CD14-positive monocyte (primary cell): ENCODE measurements at regions not wholly inside any gene's neighbourhood (a gene's known extent, or its start where the extent isn't known, plus 50 kb on each side); places are given as distances from the start of the nearest gene placed in this dataset.

Experiments
- DNase-seq, 3 donors: peaks; one replicate each; pipeline ENCODE4 v3.0.0-alpha.2; 2011 to 2022
- H2AFZ ChIP-seq: 2 replicates; pipeline ENCODE4 v1.6.0; 2012; ENCODE audit warnings: mild to moderate bottlenecking, low read depth, low read length, inconsistent platforms; ENCODE audit not compliant: insufficient read depth, poor library complexity, severe bottlenecking
- H3K27ac ChIP-seq, 2 donors: 1 replicate in 1 of 2; 2 replicates in 1 of 2; pipeline ENCODE4 v1.5.1; 2012 to 2013; ENCODE audit warnings: low read length in 2 of 2, control low read depth in 1 of 2, inconsistent platforms in 1 of 2, low read depth in 1 of 2, mild to moderate bottlenecking in 1 of 2
- H3K27me3 ChIP-seq, 2 donors: one replicate each; pipeline versions ENCODE4 v1.6.0 to v1.6.1; 2011 to 2013; ENCODE audit warnings: low read length in 2 of 2; ENCODE audit not compliant: control insufficient read depth in 2 of 2, insufficient read depth in 2 of 2
- H3K36me3 ChIP-seq, 2 donors: replicated peaks in 1 of 2; 1 replicate in 1 of 2; 2 replicates in 1 of 2; pipeline versions ENCODE4 v1.5.1 to v1.6.1; 2012 to 2013; ENCODE audit warnings: low read length in 2 of 2, control low read depth in 1 of 2, inconsistent platforms in 1 of 2, mild to moderate bottlenecking in 1 of 2; ENCODE audit not compliant: insufficient read depth in 2 of 2, control insufficient read depth in 1 of 2
- H3K4me1 ChIP-seq, 2 donors: 1 replicate in 1 of 2; 2 replicates in 1 of 2; pipeline versions ENCODE4 v1.5.1 to v1.6.1; 2012 to 2013; ENCODE audit warnings: low read length in 2 of 2, control low read depth in 1 of 2, inconsistent platforms in 1 of 2, mild to moderate bottlenecking in 1 of 2, moderate library complexity in 1 of 2; ENCODE audit not compliant: insufficient read depth in 2 of 2, control insufficient read depth in 1 of 2
- H3K4me2 ChIP-seq: replicated peaks from 2 replicates; pipeline ENCODE3; 2012; ENCODE audit warnings: low read length, moderate library complexity, mild to moderate bottlenecking; ENCODE audit not compliant: poor library complexity, severe bottlenecking; ENCODE audit errors: extremely low read depth
- H3K4me3 ChIP-seq, 3 experiments: fragments of 200-600 bp in 1 of 3; sonication (generic) in 1 of 3; replicated peaks in 1 of 3; 1 replicate in 2 of 3; 2 replicates in 1 of 3; pipeline ENCODE4 v1.5.1; 2011 to 2013; ENCODE audit warnings: low read length in 3 of 3, mild to moderate bottlenecking in 3 of 3, control low read depth in 2 of 3, low read depth in 2 of 3, inconsistent platforms in 1 of 3, moderate library complexity in 1 of 3
- H3K79me2 ChIP-seq: 2 replicates; pipeline ENCODE4 v1.6.0; 2012; ENCODE audit warnings: mild to moderate bottlenecking, control low read depth, inconsistent platforms, low read length, moderate library complexity; ENCODE audit not compliant: insufficient read depth
- H3K9ac ChIP-seq: 2 replicates; pipeline ENCODE4 v1.6.0; 2017; ENCODE audit warnings: low read length, mild to moderate bottlenecking; ENCODE audit not compliant: insufficient read depth, poor library complexity, severe bottlenecking
- H3K9me3 ChIP-seq, 2 donors: replicated peaks in 1 of 2; 1 replicate in 1 of 2; 2 replicates in 1 of 2; pipeline versions ENCODE4 v1.5.1 to v1.6.1; 2012 to 2013; ENCODE audit warnings: low read length in 2 of 2, control low read depth in 1 of 2; ENCODE audit not compliant: control insufficient read depth in 1 of 2, insufficient read depth in 1 of 2
- H4K20me1 ChIP-seq: 2 replicates; pipeline ENCODE4 v1.6.0; 2012; ENCODE audit warnings: mild to moderate bottlenecking, low read length, control low read depth, moderate library complexity; ENCODE audit not compliant: insufficient read depth
- H3K27ac Mint-ChIP-seq, 7 donors: one replicate each; pipeline ENCODE4 v1.8.0; 2020; ENCODE audit warnings: mild to moderate bottlenecking in 7 of 7, mixed read lengths in 7 of 7, moderate library complexity in 6 of 7, inconsistent platforms in 2 of 7
- H3K27me3 Mint-ChIP-seq, 3 donors: one replicate each; pipeline ENCODE4 v1.8.0; 2021 to 2022; ENCODE audit warnings: low read depth in 3 of 3, mild to moderate bottlenecking in 3 of 3, mixed read lengths in 3 of 3, moderate library complexity in 3 of 3, inconsistent platforms in 1 of 3
- H3K36me3 Mint-ChIP-seq, 2 donors: one replicate each; pipeline ENCODE4 v1.8.0; 2020; ENCODE audit warnings: mixed read lengths in 2 of 2, inconsistent platforms in 1 of 2, mild to moderate bottlenecking in 1 of 2
- H3K4me1 Mint-ChIP-seq: one replicate; pipeline ENCODE4 v1.8.0; 2020; ENCODE audit warnings: mild to moderate bottlenecking, mixed read lengths
- H3K4me3 Mint-ChIP-seq, 2 donors: one replicate each; pipeline ENCODE4 v1.8.0; 2020; ENCODE audit warnings: mild to moderate bottlenecking in 2 of 2, mixed read lengths in 2 of 2, moderate library complexity in 1 of 2
- H3K9me3 Mint-ChIP-seq, 7 donors: one replicate each; pipeline ENCODE4 v1.8.0; 2020 to 2022; ENCODE audit warnings: mixed read lengths in 7 of 7, mild to moderate bottlenecking in 6 of 7, moderate library complexity in 6 of 7, inconsistent platforms in 2 of 7
- WGBS: methylation state at CpG from one replicate; pipeline ENCODE4 v1.1.5; 2013; ENCODE audit warnings: missing lambda C conversion rate; ENCODE audit not compliant: insufficient coverage; 5-methylcytosine and 5-hydroxymethylcytosine counted together
- intact Hi-C, 2 donors: fragments of 100-400 bp; cut with micrococcal nuclease; formaldehyde crosslinking; loops; one replicate each; pipeline versions ENCODE4 v1.15.0 to v1.15.1; 2023
- TF ChIP-seq, protein P1 (sequence below): fragments of 200-600 bp; IDR thresholded peaks from one replicate; pipeline ENCODE4 v1.8.0; 2022; ENCODE audit warnings: antibody characterized with exemption, mild to moderate bottlenecking

DNA sequence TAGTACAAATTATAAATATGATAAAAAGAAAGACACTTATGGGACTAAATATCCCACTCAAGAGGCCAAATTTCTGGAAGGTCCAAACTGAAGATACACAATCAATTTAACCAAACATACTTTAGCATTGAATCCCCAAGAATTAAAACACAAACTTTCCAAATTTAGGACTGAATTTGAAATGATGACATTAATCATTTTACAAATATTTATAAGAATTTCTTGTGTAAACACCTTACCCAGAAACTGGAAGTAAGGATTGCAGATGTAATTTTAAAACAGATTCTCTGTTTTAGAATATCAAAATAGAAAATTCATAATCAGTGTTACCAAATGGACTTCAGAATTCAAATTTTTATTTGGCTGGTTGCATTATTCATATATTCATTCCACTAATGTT lies 588.2 kb upstream of the KCND2 start:
- Histone ChIP-seq H3K4me2 (no peak overlapping the region), H3K27ac (no peak overlapping the region), H3K79me2 (no peaks in the 10 kb centered on the region), H3K27me3 (no peaks in the 10 kb centered on the region), H4K20me1 (no peaks in the 10 kb centered on the region), H3K36me3 (no peaks in the 10 kb centered on the region), H3K4me1 (no peaks in the 10 kb centered on the region), H3K4me3 (no peak overlapping the region), H3K9ac (no peak overlapping the region), H2AFZ (no peak overlapping the region), H3K9me3 (no peaks in the 10 kb centered on the region)
- no peak overlapping the region for H3K27ac Mint-ChIP-seq
- intact Hi-C loops: no loop called here
- no peak overlapping the region for H3K4me3 Mint-ChIP-seq
- TF ChIP-seq, protein P1, sequence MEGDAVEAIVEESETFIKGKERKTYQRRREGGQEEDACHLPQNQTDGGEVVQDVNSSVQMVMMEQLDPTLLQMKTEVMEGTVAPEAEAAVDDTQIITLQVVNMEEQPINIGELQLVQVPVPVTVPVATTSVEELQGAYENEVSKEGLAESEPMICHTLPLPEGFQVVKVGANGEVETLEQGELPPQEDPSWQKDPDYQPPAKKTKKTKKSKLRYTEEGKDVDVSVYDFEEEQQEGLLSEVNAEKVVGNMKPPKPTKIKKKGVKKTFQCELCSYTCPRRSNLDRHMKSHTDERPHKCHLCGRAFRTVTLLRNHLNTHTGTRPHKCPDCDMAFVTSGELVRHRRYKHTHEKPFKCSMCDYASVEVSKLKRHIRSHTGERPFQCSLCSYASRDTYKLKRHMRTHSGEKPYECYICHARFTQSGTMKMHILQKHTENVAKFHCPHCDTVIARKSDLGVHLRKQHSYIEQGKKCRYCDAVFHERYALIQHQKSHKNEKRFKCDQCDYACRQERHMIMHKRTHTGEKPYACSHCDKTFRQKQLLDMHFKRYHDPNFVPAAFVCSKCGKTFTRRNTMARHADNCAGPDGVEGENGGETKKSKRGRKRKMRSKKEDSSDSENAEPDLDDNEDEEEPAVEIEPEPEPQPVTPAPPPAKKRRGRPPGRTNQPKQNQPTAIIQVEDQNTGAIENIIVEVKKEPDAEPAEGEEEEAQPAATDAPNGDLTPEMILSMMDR: no peak
- no peak for DNase-seq
- no peaks in the 10 kb centered on the region for H3K4me1 Mint-ChIP-seq
- no peaks in the 10 kb centered on the region for H3K36me3 Mint-ChIP-seq
- no peaks in the 10 kb centered on the region for H3K27me3 Mint-ChIP-seq
- H3K9me3 Mint-ChIP-seq: no peaks in the 10 kb centered on the region

- H3K9me3 Mint-ChIP-seq: no peaks in the 10 kb centered on the region
- 50% methylated on average over 1 of the region's 2 CpGs for WGBS
- Histone ChIP-seq H4K20me1 (no peaks in the 10 kb centered on the region), H3K79me2 (no peaks in the 10 kb centered on the region), H2AFZ (no peak overlapping the region), H3K27ac (no peak overlapping the region), H3K36me3 (no peaks in the 10 kb centered on the region), H3K9me3 (no peaks in the 10 kb centered on the region), H3K4me2 (no peak overlapping the region), H3K27me3 (no peaks in the 10 kb centered on the region), H3K4me3 (no peak overlapping the region), H3K4me1 (no peaks in the 10 kb centered on the region), H3K9ac (no peak overlapping the region)
- intact Hi-C loops: no loop called here
- TF ChIP-seq, protein P1: no peak
- no peak for DNase-seq
- no peaks in the 10 kb centered on the region for H3K36me3 Mint-ChIP-seq
- H3K4me3 Mint-ChIP-seq: no peak overlapping the region
- no peak overlapping the region for H3K27ac Mint-ChIP-seq
- no peaks in the 10 kb centered on the region for H3K4me1 Mint-ChIP-seq
- no peaks in the 10 kb centered on the region for H3K27me3 Mint-ChIP-seq
Measured at GRCh38 chr7:119685906-119686305, 587.1 kb upstream of the KCND2 start.
